Coronary artery (tissue), 2 donors: ENCODE measurements at regions not wholly inside any gene's neighbourhood (a gene's known extent, or its start where the extent isn't known, plus 50 kb on each side); places are given as distances from the start of the nearest gene placed in this dataset.

Experiments used
- DNase-seq: peaks from one replicate; pipeline ENCODE4 v3.0.0-alpha.2; 2017; ENCODE audit warnings: low spot score
- H3K27ac ChIP-seq, 2 donors: fragments of 200-600 bp; sonication (generic); one replicate each; pipeline ENCODE4 v1.5.1; 2016 to 2019
- H3K4me3 ChIP-seq: fragments of 200-600 bp; sonication (generic); 2 replicates; pipeline ENCODE4 v1.5.1; 2016; ENCODE audit warnings: mild to moderate bottlenecking, moderate library complexity
- TF ChIP-seq, protein P1 (sequence below): fragments of 200-600 bp; sonication (generic); IDR thresholded peaks from one replicate; pipeline ENCODE4 v1.5.1; 2019; ENCODE audit warnings: antibody characterized with exemption

DNA sequence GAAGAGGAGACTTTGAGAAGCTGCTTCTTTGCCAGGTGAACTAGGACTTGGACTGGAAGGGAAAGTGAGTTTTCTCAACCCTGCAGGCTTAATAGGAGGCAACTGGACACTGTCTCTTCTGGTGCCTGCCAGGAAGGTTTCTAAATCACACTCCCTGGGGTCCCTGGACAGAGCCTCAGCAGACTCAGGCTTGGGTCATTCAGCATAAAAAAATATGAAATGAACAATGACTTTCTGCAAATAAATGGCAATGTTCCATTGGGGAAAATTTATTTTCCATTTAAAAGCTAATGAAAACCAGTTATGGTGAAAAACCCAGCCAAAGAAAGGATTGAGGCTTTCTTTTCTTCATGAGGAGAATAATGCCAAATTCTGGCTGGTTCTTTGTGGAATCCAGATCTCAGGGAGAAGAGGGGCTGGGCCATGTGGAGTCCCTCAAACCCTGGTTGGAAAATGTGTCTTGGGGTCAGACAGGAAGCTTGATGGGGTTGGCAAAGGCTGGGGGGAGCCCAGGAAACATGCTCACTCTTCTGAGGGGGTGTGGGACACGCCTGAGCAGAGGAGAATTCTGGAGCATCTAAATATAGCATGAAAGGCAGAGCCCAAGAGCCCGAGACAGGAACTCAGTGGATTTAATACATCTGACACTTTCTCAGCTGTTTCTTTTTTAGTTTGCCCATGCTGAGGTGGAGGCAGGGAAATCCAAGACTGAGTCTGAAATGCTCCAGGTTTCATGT, 65.2 kb upstream of the EMX2 start:
- H3K4me3 ChIP-seq = no peak overlapping the region
- TF ChIP-seq, protein P1, sequence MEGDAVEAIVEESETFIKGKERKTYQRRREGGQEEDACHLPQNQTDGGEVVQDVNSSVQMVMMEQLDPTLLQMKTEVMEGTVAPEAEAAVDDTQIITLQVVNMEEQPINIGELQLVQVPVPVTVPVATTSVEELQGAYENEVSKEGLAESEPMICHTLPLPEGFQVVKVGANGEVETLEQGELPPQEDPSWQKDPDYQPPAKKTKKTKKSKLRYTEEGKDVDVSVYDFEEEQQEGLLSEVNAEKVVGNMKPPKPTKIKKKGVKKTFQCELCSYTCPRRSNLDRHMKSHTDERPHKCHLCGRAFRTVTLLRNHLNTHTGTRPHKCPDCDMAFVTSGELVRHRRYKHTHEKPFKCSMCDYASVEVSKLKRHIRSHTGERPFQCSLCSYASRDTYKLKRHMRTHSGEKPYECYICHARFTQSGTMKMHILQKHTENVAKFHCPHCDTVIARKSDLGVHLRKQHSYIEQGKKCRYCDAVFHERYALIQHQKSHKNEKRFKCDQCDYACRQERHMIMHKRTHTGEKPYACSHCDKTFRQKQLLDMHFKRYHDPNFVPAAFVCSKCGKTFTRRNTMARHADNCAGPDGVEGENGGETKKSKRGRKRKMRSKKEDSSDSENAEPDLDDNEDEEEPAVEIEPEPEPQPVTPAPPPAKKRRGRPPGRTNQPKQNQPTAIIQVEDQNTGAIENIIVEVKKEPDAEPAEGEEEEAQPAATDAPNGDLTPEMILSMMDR = no peak
- no peak for DNase-seq
- H3K27ac ChIP-seq = peak overlapping the region in 1 of 2 donors; percentile 49

DNA sequence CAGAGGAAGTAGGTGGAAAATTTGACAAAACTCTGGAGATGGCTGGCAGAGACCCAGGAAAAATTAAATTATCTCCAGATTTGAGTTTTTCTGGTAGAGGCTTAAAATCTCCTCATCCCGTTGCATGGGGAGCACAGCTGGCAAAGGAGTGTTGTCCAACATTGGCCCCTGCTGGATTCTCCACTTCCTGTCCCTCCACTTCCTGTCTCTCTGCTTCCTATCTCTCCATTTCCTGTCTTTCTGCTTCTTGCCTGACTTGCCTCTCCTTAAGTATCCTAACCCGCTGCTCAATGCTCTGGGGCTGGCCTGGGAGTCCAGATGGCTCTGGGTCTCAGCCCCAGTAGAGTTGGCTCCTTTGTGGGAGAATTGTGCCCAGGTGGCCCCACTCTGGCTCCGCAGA, 65.8 kb upstream of the EMX2 start:
- Histone ChIP-seq H3K27ac (peak overlapping the region in 1 of 2 donors; percentile 26), H3K4me3 (no peak overlapping the region)
- TF ChIP-seq, protein P1 = no peak
- no peak for DNase-seq

DNA sequence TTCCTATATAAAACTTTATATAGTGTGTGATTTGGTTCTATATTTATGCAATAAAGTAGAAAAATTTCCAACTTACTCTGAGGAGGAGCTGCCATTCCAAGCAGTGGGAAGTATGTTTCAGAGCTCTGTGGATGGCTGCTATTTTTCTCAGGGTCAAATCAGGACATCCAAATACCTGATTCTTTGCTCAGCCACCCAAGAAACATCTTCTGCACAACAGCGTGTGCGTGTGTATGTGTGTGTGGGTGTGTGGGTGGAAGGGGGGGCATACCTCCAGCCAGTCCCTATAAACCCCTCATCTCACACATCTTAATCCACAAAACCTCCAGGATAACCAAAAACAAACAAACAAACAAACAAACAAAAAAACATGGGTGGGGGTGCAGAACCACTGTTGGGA, 66.3 kb upstream of the EMX2 start:
- H3K4me3 ChIP-seq = no peak overlapping the region
- no peak for DNase-seq
- no peak overlapping the region for H3K27ac ChIP-seq
- TF ChIP-seq, protein P1 = no peak

DNA sequence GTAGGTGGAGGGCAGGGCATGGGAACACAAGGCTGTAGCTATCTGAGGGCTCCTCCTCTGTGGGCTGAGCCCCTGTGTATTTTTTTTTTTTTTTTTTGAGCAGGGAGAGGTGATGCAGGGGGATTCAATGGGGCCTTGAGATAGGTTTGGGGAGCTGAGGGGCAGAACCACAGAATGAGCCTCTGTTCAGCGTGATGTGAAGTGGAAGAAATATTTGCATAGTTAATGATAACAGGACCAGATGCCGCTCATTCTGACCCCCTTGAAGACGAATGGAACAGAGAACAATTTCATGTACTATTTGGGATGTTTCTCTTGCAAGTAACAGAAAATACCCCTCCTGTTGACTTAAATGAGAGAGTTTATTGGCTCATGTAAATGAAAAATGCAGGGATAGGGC, 69.7 kb upstream of the EMX2 start:
- no peak for DNase-seq
- no peak overlapping the region for H3K4me3 ChIP-seq
- no peak overlapping the region for H3K27ac ChIP-seq
- TF ChIP-seq, protein P1 = no peak

- no peak for DNase-seq
- TF ChIP-seq, protein P1 = no peak
- Histone ChIP-seq H3K27ac (no peak overlapping the region), H3K4me3 (no peak overlapping the region)
Observed at GRCh38 chr10:117471344-117471874, 71.1 kb upstream of the EMX2 start.

DNA sequence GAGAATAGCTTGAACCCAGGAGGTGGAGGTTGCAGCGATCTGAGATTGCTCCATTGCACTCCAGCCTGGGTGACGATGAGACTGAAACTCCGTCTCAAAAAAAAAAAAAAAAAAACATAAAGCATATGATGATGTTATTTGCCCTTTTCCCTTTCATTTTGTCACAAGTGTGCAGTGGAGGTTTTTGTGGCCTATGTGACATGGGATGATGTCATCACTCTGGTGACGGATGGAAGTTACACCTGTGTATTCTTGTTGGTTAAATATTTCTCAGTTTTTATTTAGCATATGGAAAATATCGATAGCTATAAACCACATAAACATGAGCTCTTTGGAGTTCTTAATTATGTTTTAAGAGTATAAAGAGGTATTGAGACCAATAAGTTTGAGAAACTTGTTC, 71.8 kb upstream of the EMX2 start:
- Histone ChIP-seq H3K4me3 (no peak overlapping the region), H3K27ac (no peak overlapping the region)
- DNase-seq = no peak
- TF ChIP-seq, protein P1 = no peak

DNA sequence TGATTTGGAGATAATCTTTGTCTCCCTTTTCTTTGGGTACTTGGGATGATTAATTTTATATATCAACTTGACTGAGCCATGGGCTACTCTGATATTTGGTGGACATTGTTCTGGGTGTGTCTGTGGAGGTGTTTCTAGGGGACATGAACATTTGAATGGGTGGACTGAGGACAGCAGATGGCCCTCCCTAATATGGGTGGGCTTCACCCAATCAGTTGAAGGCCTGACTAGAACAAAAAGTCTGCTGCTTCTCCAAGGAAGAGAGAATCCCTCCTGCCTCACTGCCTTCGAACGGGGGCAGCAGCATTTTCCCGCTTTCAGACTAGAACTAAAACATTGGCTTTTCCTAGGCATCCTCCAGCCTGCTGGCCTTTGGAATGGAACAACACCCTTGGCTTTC, 73.9 kb upstream of the EMX2 start:
- Histone ChIP-seq H3K4me3 (no peak overlapping the region), H3K27ac (no peak overlapping the region)
- DNase-seq = no peak
- TF ChIP-seq, protein P1 = no peak
